H1 (cell line): ENCODE measurements at regions not wholly inside any gene's neighbourhood (a gene's known extent, or its start where the extent isn't known, plus 50 kb on each side); places are given as distances from the start of the nearest gene placed in this dataset.

Experiments
- CHD7 ChIP-seq: fragments of 300-600 bp; sonication (generic); IDR thresholded peaks from 2 replicates; pipeline ENCODE4 v1.7.1; 2012; ENCODE audit warnings: low read length, moderate library complexity, mild to moderate bottlenecking, inconsistent platforms; ENCODE audit not compliant: insufficient replicate concordance
- FOSL1 ChIP-seq: IDR thresholded peaks from 2 replicates; pipeline ENCODE4 v1.6.1; 2011; ENCODE audit warnings: mild to moderate bottlenecking, low read depth, low read length, moderate library complexity; ENCODE audit not compliant: insufficient read depth

GRCh38 chr13:32837973-32838927 lies 178.0 kb upstream of the KL start (continued):
- no peak for TF ChIP-seq CHD7
- TF ChIP-seq FOSL1: no peak
